Stimulated activated CD4-positive, alpha-beta T cell treated with anti-CD3 and anti-CD28 coated beads, Interleukin-4, amount 100 ng/mL, for 48 hours (primary cell): ENCODE measurements at regions not wholly inside any gene's neighbourhood (a gene's known extent, or its start where the extent isn't known, plus 50 kb on each side); places are given as distances from the start of the nearest gene placed in this dataset.

ENCODE experiments used
- DNase-seq, 2 donors: peaks; one replicate each; pipeline ENCODE4 v3.0.0-alpha.2; 2020; ENCODE audit warnings: low read depth in 2 of 2

DNA sequence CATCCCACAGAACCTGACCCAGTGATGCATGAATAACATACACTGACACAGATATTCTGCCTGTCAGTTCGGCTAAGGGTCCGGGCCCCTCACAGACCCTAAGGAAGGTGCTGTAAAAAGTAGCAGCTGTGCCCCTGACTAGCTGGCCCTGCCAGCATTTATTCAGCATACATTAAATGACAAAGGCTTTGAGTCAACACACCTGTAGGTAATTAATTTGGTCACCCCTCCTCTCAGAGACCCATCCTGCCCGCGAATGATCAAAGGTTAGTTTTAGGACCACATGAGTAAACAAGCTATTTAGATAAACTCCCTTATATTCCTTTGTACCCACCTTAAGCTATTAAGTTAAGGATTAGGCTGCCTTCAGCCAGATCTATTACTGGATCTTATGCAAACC is 429.0 kb upstream of the NWD2 start:
- no peak for DNase-seq

GRCh38 chr4:36823199-36823967 is 421.2 kb upstream of the NWD2 start:
- DNase-seq, result no peak

GRCh38 chr4:36824682-36825081 is 419.9 kb upstream of the NWD2 start:
- DNase-seq, result no peak

DNA sequence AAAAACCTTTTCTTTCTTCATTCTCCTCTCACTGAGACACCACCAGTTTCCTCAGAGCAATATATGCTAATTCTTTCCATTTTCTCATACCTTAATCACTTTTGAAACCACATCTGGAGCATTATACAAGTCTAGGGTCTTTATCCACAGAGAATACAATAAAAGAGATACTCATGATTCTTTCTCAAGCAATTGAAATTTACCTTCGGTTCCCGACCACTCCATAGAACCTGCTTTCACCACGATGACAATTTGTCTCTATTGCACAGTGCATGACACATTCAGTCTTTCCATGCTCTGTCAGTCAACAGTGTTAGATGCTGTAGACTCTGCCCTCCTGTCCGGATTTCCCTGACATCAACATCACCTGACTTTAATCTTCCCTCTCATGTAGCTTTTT is 409.3 kb upstream of the NWD2 start:
- no peak for DNase-seq

DNA sequence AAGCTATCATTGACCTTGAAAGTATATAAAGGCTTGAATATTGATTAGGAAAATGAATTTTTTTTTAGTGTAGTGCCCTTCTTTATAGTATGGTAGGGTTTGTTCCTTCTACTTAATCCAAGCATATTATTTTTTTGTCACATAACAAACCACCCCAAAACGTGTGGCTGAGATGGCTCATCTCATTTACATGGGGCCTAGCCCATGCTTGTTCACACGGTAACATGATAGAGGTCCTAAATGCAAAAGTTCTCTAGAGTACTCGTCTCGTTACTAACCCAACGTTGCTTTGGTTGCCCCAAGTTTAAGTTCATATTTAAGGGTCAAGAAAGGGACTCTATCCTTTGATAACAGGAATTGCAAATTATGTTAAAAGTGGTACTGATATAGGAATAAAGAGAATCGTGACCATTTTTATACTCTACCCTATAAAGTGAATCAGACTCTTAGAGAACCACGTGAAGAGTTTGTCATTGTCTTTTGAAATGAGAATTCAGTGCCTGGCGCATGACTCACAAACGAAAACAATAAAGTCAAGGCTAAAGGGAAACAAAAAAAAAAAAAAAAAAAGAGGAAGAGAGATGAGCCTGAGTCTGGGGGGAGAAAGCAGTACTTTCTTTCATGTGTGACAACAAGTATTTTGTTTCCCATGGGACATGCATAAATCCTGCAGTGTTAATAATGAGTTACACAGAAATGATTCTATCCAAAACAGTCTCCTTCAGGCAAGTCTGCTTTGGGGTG is 402.8 kb upstream of the NWD2 start:
- no peak for DNase-seq

DNA sequence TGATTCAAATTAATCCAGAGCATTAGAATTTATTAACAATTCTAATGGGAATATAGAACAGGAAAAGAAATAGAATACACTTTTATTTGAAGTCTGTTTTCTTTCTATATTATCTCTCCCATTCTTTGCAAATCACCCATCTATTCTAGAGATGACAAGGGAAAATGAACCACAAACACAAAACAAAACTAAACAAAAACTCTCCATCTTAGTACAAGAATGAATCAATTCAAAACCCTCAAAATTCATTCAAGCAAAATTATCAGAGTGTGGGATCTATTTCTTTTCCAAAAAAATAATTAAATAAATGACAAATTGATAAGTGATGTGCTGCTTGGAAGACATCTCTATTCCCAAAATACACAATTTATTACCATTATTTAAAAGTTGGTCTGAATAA is 400.1 kb upstream of the NWD2 start:
- DNase-seq, result no peak

DNA sequence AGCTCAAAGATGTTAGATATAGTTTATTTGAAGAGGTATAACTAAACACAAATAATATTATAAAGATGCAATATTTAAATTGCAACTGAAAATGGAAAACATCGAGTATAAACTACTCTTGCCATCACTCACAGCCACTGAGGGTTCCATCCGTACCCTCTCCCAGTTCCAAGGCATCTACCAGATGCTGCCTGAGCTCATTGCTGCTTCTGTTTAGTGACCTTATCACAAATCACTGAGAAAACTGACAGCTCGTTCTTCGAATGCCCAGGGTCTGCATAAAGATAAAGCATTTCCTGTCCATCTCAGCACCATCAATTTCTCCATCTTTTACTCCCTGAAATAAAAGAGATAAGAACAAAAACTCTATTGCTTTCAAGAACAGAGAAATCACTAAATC is 391.7 kb upstream of the NWD2 start:
- DNase-seq, result no peak

GRCh38 chr4:36854554-36854953 is 390.0 kb upstream of the NWD2 start:
- DNase-seq, result no peak

- no peak for DNase-seq
Observed at GRCh38 chr4:36863601-36864000, 380.9 kb upstream of the NWD2 start.

DNA sequence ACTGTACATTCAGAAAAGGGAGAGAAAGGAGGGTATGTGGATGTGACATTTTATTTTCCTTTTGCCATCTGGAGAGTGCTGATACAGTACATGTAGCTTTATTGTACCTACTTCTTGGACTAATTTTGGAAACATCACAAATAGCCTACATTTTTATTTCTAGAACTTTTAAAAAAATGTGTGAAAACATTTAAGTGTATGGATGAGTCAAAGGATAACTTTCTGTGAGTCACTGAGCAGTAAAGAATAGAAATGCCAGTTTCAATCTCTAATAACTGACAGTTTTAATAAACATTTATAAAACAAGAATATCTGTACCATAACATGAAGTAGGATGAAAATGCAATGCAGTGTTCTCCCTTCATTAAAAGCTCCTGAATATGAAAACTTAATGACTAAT is 374.4 kb upstream of the NWD2 start:
- no peak for DNase-seq

DNA sequence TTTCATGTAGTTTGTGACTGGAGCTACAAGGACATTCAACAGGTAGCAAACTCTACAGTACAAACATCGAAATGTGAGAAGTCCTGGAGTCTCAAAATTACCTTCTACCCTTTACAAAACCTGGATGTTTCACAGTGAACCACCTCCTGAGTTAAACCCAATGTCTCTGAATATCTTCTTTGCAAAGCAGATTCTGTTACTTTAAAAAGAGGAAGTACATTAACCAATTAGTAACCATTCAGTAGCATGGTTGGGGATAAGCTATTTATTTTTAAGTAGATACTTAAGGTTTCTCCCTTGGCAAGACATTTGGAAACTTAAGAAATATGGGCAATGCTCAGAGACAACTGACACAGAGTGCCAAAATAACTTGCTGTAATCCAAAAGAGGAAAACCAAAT is 371.9 kb upstream of the NWD2 start:
- no peak for DNase-seq

GRCh38 chr4:36884151-36884550 is 360.4 kb upstream of the NWD2 start:
- DNase-seq, result no peak

GRCh38 chr4:36891971-36892370 is 352.6 kb upstream of the NWD2 start:
- no peak for DNase-seq

GRCh38 chr4:36900446-36900987 is 344.0 kb upstream of the NWD2 start:
- DNase-seq, result no peak

- DNase-seq, result no peak
Observed at GRCh38 chr4:36904823-36905222, 339.7 kb upstream of the NWD2 start.

DNA sequence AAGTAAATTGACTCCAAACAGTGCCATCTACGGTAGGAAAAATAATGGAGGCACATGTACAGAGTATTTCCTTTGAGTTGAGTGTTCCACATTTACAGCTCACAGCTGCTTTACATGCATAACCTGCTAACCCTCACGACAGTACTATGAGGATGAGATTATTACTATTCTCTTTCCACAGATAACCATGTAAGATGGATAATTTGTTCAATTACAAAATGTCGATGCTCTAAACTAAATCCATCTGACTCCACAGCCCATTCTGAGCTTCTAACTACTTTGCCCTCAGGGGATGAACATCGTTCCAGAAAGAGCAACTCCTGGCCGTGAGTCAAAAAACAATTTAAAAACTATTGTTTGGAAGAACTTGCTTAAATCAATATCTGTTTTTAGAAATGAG is 330.4 kb upstream of the NWD2 start:
- DNase-seq, result no peak

- no peak for DNase-seq
Observed at GRCh38 chr4:36915717-36916116, 328.8 kb upstream of the NWD2 start.

GRCh38 chr4:36917413-36917812 is 327.1 kb upstream of the NWD2 start:
- DNase-seq, result no peak

- no peak for DNase-seq
Observed at GRCh38 chr4:36919721-36920120, 324.8 kb upstream of the NWD2 start.

DNA sequence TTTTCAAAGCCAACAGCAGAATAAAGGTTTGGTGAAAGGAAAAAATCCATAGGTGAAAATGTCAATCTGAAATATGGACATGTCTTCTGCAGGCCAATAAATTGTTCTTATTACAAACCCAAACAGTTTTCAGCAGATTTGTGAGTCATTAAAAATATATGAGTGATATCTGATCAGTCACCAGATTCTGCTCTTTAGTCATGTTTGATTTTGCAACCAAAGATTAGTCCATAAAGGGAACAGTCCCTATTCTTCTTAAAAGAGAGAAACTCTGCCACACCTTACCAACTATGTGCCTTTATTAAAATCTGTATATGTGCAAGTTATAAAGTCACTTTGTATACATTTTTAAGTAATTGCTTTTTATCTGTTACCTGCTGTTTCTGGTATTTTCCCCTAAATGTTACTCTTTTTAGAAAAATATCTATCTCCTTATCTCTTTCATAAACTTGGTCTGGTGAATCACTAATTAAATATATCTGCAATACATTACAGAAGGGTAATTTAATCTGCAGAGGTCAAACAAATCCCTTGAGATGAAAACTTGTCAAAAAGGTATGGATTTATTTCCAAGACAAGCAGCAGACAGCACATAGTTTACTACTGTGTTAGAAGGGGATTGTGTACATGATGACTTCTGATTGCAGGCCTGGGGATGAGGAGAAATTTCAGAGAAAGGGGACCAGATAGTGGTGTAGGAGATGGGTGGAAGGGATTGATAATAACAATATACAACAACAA is 322.9 kb upstream of the NWD2 start:
- DNase-seq, result no peak

- no peak for DNase-seq
Observed at GRCh38 chr4:36930562-36931111, 313.9 kb upstream of the NWD2 start.

DNA sequence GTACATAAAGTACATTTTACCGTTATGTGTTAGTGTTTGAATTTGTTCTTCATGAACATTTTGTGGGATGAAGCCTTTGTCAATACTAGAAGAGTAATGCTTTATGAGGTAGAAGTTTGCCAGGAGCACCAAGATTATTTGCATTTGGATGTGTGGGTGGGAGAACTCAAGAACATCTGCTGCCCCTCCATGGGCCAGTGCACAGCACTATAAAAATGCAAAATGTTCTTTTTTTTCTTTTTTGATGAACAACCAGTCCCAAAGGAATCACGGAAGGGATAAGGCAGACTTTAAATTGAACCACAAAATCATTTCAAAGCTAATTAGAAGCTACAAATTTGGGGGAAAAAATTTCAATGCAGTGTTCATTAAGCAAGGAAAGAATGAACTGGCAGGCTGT is 300.3 kb upstream of the NWD2 start:
- no peak for DNase-seq
